Large intestine (tissue), 3 donors: ENCODE measurements at regions not wholly inside any gene's neighbourhood (a gene's known extent, or its start where the extent isn't known, plus 50 kb on each side); places are given as distances from the start of the nearest gene placed in this dataset.
"Not testable (repeated sequence)": the region's sequence is repeated elsewhere in the genome, so short reads cannot be mapped to it uniquely, and the experiment has no call there.

Experiments
- DNase-seq, 2 donors: peaks; one replicate each; pipeline versions ENCODE4 v3.0.0 to v3.0.0-alpha.2; 2013
- H3K27ac ChIP-seq: one replicate; pipeline ENCODE4 v1.5.1; 2013; ENCODE audit warnings: low read length
- H3K27me3 ChIP-seq: 2 replicates; pipeline ENCODE4 v1.6.1; 2013; ENCODE audit warnings: low read length; ENCODE audit not compliant: control insufficient read depth, insufficient read depth
- H3K36me3 ChIP-seq: 2 replicates; pipeline ENCODE4 v1.6.1; 2013; ENCODE audit warnings: low read length; ENCODE audit not compliant: control insufficient read depth, insufficient read depth
- H3K4me1 ChIP-seq: one replicate; pipeline ENCODE4 v1.6.1; 2013; ENCODE audit warnings: low read length; ENCODE audit not compliant: control insufficient read depth, insufficient read depth
- H3K4me3 ChIP-seq: one replicate; pipeline ENCODE4 v1.5.1; 2013; ENCODE audit warnings: low read length
- H3K9me3 ChIP-seq: one replicate; pipeline ENCODE4 v1.6.1; 2013; ENCODE audit warnings: mild to moderate bottlenecking, low read depth, low read length, moderate library complexity; ENCODE audit not compliant: control insufficient read depth
- WGBS: methylation state at CpG from one replicate; pipeline ENCODE4 v1.1.5; 2013; ENCODE audit warnings: low lambda C conversion rate; ENCODE audit not compliant: insufficient coverage; 5-methylcytosine and 5-hydroxymethylcytosine counted together

- not testable (repeated sequence) for H3K9me3 ChIP-seq, H3K27ac ChIP-seq, H3K4me3 ChIP-seq, H3K36me3 ChIP-seq, H3K4me1 ChIP-seq, H3K27me3 ChIP-seq, DNase-seq
- 100% methylated on average over 1 of the region's 8 CpGs for WGBS
Measured at GRCh38 chr2:113576353-113576752, 50.7 kb upstream of the RABL2A start.
